GM10266 (cell line): ENCODE measurements at regions not wholly inside any gene's neighbourhood (a gene's known extent, or its start where the extent isn't known, plus 50 kb on each side); places are given as distances from the start of the nearest gene placed in this dataset.

ENCODE experiments used
- DNase-seq: peaks from one replicate; pipeline ENCODE4 v3.0.0; 2012; ENCODE audit errors: extremely low spot score
- CTCF ChIP-seq: IDR thresholded peaks from 2 replicates; pipeline ENCODE4 v1.5.1; 2012; ENCODE audit warnings: mild to moderate bottlenecking, low read depth; ENCODE audit not compliant: control insufficient read depth, insufficient read depth; ENCODE audit errors: missing control alignments

- no peak for TF ChIP-seq CTCF
Measured at GRCh38 chr4:183826461-183826860, 78.6 kb upstream of the STOX2 start.

DNA sequence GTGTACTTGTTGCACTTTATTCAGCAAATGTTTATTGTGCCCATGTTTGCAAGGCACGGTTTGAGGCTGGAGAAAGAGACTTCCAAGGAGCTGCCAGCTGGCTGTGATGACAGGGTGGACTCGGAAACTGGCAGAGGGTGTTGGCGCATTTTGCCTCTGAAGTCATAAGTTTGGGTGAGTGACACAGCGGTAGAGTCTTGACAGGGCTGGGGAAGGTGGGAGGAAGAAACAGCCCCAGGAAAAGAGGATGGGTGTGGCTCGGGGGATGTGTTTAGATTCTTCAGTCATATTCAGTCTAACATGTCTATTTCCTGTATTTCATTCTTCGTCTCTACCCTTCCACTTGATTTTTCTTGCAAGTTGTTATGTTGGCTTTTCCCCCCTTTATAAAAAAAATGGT, 77.0 kb upstream of the STOX2 start:
- no peak for TF ChIP-seq CTCF
- DNase-seq = no peak

More at GRCh38 chr4:183826461-183826860, 78.6 kb upstream of the STOX2 start:
- DNase-seq = no peak

GRCh38 chr4:183828839-183829238, 76.3 kb upstream of the STOX2 start:
- no peak for DNase-seq
- TF ChIP-seq CTCF = no peak

DNA sequence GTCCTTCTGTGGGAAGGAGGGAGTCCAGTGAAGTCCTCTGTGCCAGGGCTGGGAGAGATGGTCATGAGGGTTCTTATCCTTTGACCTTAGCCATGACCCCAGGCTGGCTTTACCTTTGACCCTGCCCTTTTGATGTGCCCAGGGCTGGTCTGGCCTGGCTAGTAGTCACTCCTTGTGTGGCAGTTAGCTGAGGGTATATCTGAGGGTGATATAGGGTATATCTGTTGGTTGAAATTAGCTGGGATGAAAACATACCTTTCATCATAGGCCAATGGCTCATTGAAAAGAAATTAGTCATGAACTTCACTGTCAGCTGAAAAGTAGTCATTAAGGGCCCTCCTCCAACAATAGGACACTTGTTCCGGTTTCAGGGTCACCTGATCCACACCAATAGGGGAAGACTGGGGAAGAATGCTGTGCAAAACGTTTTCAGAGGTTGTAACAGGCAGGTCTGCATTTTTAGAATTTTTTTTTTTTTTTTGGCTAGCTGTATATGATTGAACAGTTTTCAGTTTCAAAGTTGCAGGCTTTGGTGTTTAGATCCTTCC, 74.6 kb upstream of the STOX2 start:
- no peak for DNase-seq
- TF ChIP-seq CTCF = no peak

DNA sequence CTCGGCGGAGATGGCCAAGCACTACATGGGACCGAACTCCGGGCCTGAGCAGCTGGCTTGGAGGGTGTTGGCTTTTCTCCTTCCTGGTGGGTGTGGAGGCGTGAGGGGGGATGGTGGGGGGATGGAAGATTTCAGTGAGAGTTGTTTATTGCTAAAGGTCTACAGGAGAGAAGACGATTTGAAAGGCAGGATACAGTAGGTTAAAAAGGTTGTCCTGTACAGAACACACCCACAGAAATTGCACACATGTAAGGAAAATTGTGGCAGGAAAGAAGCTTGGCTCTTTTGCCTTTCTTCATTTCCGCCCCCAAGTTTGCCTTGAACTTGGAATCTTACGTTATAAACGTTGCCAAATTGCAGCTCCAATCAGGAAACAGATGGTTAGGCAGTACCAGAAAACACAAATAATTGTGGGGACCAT, 74.1 kb upstream of the STOX2 start:
- TF ChIP-seq CTCF = no peak
- DNase-seq = no peak

DNA sequence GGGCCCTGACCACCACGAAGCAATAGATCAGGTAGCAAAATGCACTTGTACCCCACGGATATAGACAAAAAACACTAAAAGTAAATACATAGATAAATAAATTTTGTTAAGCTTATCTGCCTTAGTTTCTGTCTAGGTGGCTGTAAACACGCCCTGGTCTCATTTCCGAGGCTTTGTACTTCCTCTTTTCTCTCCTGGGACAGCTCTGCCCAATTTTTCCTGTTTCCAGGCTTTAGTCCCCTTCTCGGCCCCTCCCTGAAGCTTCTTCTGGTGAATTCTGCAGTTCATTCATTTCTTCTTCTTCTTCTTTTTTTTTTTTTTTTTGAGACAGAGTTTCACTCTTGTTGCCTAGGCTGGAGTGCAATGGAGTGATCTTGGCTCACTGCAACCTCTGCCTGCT, 73.4 kb upstream of the STOX2 start:
- DNase-seq = no peak
- no peak for TF ChIP-seq CTCF

- TF ChIP-seq CTCF = no peak
- no peak for DNase-seq
Measured at GRCh38 chr4:183832776-183833450, 72.2 kb upstream of the STOX2 start.
